ENCODE measurements at regions not wholly inside any gene's neighbourhood (a gene's known extent, or its start where the extent isn't known, plus 50 kb on each side); places are given as distances from the start of the nearest gene placed in this dataset.
"Not testable (repeated sequence)": the region's sequence is repeated elsewhere in the genome, so short reads cannot be mapped to it uniquely, and the experiment has no call there.

GRCh38 chr13:50760751-50761150, 82.7 kb downstream of the DLEU7 start:
- DNase-seq (ENCODE audit: low read depth in 3 of 3, low spot score in 1 of 3), result no peak

GRCh38 chr13:50761406-50761805, 82.1 kb downstream of the DLEU7 start:
- DNase-seq (ENCODE audit: low read depth in 3 of 3, low spot score in 1 of 3), result no peak

- no peak for DNase-seq (ENCODE audit: low read depth in 3 of 3, low spot score in 1 of 3)
These were observed 80.4 kb downstream of the DLEU7 start for GRCh38 chr13:50762969-50763567.

GRCh38 chr13:50766013-50766412, 77.5 kb downstream of the DLEU7 start:
- no peak for DNase-seq (ENCODE audit: low read depth in 3 of 3, low spot score in 1 of 3)

GRCh38 chr13:50766695-50767094, 76.8 kb downstream of the DLEU7 start:
- DNase-seq (ENCODE audit: low read depth in 3 of 3, low spot score in 1 of 3), result no peak

GRCh38 chr13:50772881-50773280, 70.6 kb downstream of the DLEU7 start:
- not testable (repeated sequence) for DNase-seq (ENCODE audit: low read depth in 3 of 3, low spot score in 1 of 3)

All from stimulated activated CD4-positive, alpha-beta T cell treated with anti-CD3 and anti-CD28 coated beads, TNF-alpha, amount 100 ng/mL, for 1 hour (primary cell).